ENCODE measurements at regions not wholly inside any gene's neighbourhood (a gene's known extent, or its start where the extent isn't known, plus 50 kb on each side); places are given as distances from the start of the nearest gene placed in this dataset.

GRCh38 chr14:22509036-22509709, 79.9 kb downstream of the DAD1 start:
- TF ChIP-seq POLR2AphosphoS5 (IDR thresholded peaks at IDR 0.05; ENCODE audit: low read depth, low read length) (no peak), SIN3A (IDR thresholded peaks at IDR 0.05; ENCODE audit: borderline replicate concordance, insufficient read depth, low read depth, low read length) (no peak), REST (IDR thresholded peaks at IDR 0.05; ENCODE audit: insufficient read depth in 1 of 2, low read depth in 2 of 2, low read length in 1 of 2) (no peak), TCF7L2 (IDR thresholded peaks at IDR 0.05; ENCODE audit: low read depth, low read length) (no peak), CTCF (IDR thresholded peaks at IDR 0.05) (no peak)
- no TSS peak for BruUV-seq (replicated peaks)
- ChIA-PET CTCF (no interaction called here), POLR2A (no interaction called here)
- no peak overlapping the region for H3K27ac ChIP-seq (ENCODE audit: low read length)
- H3K27me3 ChIP-seq (ENCODE audit: control insufficient read depth, insufficient read depth, low read length), result no peaks in the 10 kb centered on the region
- H3K4me1 ChIP-seq (ENCODE audit: control insufficient read depth, insufficient read depth, low read length), result no peaks in the 10 kb centered on the region
- in situ Hi-C loops (cut with HindIII; ENCODE audit: low pct_unique_long_range_greater_than_20kb, low sequenced_read_pairs) (no loop called here), intact Hi-C loops (cut with micrococcal nuclease; ENCODE audit: unreplicated experiment) (no loop called here)
- H3K9me3 ChIP-seq (ENCODE audit: control insufficient read depth, insufficient read depth, low read depth, low read length), result no peaks in the 10 kb centered on the region
- DNase-seq (ENCODE audit: low read depth, low spot score) (no peak), ATAC-seq (no peak)
- no peak overlapping the region for H3K4me3 ChIP-seq (ENCODE audit: low read depth in 2 of 2, low read length in 2 of 2)
- no peaks in the 10 kb centered on the region for H3K36me3 ChIP-seq (ENCODE audit: control insufficient read depth, insufficient read depth, low read length)

GRCh38 chr14:22508662-22509035, 80.4 kb downstream of the DAD1 start:
- no peak for DNase-seq (ENCODE audit: low read depth, low spot score)
- BruUV-seq (replicated peaks), result no TSS peak
- H3K27me3 ChIP-seq (ENCODE audit: control insufficient read depth, insufficient read depth, low read length), result no peaks in the 10 kb centered on the region
- no peak for ATAC-seq
- intact Hi-C loops (cut with micrococcal nuclease; ENCODE audit: unreplicated experiment), result no loop called here
- CTCF ChIA-PET, result no interaction called here
- in situ Hi-C loops (cut with HindIII; ENCODE audit: low pct_unique_long_range_greater_than_20kb, low sequenced_read_pairs), result no loop called here
- POLR2A ChIA-PET, result no interaction called here
- TF ChIP-seq TCF7L2 (IDR thresholded peaks at IDR 0.05; ENCODE audit: low read depth, low read length), result no peak
- no peak for TF ChIP-seq SIN3A (IDR thresholded peaks at IDR 0.05; ENCODE audit: borderline replicate concordance, insufficient read depth, low read depth, low read length)
- no peak for TF ChIP-seq REST (IDR thresholded peaks at IDR 0.05; ENCODE audit: insufficient read depth in 1 of 2, low read depth in 2 of 2, low read length in 1 of 2)
- TF ChIP-seq POLR2AphosphoS5 (IDR thresholded peaks at IDR 0.05; ENCODE audit: low read depth, low read length), result no peak
- TF ChIP-seq CTCF (IDR thresholded peaks at IDR 0.05), result no peak
- no peaks in the 10 kb centered on the region for H3K36me3 ChIP-seq (ENCODE audit: control insufficient read depth, insufficient read depth, low read length)
- no peaks in the 10 kb centered on the region for H3K4me1 ChIP-seq (ENCODE audit: control insufficient read depth, insufficient read depth, low read length)
- H3K4me3 ChIP-seq (ENCODE audit: low read depth in 2 of 2, low read length in 2 of 2), result no peak overlapping the region
- H3K27ac ChIP-seq (ENCODE audit: low read length), result no peak overlapping the region
- H3K9me3 ChIP-seq (ENCODE audit: control insufficient read depth, insufficient read depth, low read depth, low read length), result no peaks in the 10 kb centered on the region
